GM19455 (cell line): ENCODE measurements at regions not wholly inside any gene's neighbourhood (a gene's known extent, or its start where the extent isn't known, plus 50 kb on each side); places are given as distances from the start of the nearest gene placed in this dataset.
A peak's percentile ranks its signal among the peaks of the same experiment; 100 is the strongest.
"Not testable (repeated sequence)": the region's sequence is repeated elsewhere in the genome, so short reads cannot be mapped to it uniquely, and the experiment has no call there.

Experiments
- ATAC-seq: cut with Tn5 transposase; IDR thresholded peaks from one replicate; pipeline ENCODE4 v1.9.1; 2021; ENCODE audit not compliant: unreplicated experiment

DNA sequence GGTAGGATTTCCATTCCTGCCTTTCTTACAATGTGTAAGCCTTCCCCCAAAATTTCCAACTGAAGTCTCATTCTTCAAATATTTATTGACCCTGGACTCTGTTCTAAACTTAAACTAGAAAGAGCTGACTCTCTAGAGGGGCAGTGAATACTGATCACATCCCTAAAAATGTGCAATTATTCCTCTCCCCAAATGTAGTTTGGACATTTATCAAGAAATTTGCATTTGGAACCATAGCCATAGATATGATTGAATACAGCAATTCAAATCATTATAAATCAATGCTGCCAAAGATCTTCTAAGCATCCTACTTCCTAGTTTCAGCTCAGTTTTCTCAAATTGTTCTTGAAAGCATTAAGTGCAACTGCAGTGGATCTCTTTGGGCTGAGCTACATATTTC, 525.7 kb downstream of the RAB28 start:
- ATAC-seq = no peak

DNA sequence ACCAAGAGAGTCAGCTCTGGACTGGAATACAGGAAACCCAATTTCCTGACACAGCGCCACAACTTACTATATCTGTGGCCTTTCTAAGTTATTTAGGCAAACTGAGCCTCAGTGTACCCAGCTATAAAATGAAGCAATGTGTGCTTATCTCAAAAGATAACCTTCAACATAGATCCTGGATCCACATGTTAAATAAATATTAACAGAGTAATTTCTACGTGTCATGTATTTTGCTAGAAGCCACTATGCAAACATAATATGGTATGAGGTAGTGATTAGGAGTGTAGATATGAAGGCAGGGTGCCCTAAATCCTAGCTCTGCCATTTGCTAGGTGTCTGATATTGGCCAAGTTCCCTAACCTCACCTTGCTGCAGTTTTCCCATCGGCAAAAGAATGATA, 527.0 kb downstream of the RAB28 start:
- no peak for ATAC-seq

DNA sequence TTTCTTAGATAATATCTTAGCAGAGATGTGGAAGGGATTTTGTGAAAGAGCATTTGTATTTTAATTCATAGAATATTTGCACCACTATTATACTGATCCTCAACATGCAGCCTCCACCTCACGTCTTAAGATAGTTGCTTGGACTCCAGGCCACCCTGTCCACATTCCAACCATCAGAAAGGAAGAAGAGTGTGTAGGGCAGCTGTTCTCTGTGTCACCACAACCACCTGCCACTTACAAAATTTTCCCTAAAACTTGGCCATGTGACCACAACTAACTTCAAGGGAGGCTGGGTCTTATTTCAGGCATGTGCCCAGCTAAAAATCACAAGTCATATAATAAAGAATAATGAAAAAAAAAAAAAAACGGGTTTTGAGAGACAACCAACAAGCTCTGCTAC, 528.1 kb downstream of the RAB28 start:
- ATAC-seq = no peak

DNA sequence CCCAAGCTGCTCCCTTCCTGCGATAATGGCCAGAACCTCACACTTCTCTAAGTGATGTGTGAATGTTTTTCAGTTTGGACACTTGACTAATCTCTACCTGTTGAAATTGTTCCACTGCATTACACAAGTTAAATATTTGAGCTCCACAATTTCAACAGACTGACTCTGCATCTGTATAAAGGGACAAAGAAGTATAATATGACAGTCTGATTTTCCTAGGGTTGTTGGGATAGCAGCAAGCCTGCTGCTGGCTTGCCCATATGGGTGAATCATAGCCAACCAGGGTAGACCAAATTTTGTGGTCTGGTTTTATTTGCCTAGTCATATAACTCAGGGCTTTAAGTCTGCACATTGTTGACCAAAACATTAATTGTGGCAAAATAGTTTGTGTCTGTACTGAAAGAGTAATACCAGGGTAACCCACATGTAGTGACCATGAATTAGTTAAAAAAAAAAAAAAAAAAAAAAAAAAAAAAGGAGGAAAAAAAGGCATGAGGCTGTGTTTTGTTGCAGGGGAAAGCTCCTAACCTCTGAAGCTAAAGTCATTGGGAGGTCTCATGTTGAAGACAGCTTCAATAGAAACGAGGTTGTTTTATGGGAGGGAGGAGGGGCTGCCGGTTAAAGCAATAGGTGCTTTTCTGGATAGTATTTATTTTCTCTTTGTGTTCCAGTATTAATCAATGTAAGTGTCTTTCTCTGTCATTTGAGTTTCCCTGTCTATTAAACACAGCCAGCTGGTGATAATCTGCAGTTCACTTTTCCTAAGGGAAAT, 534.2 kb downstream of the RAB28 start:
- no peak for ATAC-seq

DNA sequence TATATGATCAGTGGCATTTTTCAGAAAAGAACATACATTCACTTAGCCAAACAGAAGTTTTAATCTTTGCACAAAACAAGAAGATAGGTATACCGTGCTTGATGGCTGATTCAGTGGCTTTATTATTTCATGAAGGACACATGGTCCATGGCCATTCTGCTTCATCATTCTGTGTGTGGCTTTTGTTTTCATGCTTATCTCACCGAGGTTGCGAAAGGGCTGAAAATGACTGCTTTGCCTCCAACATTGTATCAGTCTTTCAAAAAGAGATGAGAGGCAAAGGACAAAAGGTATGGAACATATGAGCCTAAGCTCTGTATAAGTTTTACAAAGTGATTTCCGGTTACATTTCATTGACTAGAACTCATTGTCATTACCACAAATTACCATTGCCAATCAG, 541.1 kb downstream of the RAB28 start:
- ATAC-seq = no peak

DNA sequence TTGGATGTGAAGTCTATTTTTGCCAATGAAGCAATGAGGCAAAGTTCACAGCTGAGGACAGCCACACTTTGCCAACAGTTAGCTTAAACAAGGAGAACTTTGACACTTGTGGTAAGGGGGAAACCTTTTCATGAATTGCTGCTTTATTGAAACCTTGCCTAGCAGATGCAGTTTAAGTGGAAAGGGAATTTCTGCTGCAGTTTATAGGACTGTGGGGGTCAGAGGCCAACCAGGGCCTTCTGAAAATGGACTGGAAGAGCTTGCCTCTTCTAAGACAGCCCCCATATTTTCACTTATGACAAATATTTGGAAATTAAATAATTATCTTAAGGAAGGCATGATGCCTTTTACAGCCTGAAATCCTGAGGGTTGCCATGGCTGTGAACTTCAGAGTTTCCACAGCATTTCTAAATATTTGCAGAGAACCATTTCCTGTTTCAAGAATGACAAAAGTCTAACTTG, 550.3 kb downstream of the RAB28 start:
- no peak for ATAC-seq

DNA sequence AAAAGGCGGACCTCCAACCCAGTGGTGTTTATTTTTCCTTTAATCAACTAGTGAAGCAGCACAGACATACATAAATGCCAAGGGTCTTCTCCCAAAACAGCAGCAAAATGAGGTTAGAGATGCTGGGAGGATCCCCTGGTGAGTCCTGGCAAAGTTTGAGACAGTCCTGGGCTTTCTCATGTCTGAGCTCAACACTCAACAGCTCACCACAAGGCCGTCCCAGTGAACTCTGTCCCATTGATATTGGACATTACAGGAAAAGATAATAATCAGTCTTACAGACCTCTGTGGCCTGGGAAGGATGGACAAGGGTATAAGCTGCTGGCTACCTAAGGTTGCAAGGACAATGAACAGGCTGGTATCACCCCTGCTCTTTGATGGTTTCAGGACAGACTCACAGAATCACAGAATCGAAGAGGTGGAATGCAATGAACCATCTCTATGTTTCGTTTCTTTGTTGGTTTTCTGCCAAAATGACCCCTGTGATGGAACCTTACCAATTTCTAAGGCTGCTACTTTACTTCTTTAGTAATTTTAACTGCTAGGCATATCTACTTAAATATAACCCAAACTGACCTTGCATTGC, 551.8 kb downstream of the RAB28 start:
- no peak for ATAC-seq

DNA sequence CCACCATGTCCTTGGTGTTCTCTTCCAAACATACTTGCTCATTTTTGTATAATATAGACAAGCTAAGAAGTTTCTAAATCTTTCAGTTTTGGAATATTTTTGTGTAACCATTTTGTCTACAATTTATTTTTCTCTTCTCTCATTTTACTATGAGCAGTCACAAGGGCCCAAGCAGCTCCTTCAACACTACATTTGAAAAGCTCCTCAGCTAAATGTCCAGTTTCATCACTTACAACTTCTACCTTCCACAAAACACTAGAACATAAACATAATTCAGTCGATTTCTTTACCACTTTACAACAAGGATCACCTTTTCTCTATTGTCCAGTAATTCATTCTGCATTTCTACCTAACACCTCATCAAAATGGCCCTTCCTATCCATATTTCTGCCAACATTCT, 554.4 kb downstream of the RAB28 start:
- ATAC-seq = no peak

DNA sequence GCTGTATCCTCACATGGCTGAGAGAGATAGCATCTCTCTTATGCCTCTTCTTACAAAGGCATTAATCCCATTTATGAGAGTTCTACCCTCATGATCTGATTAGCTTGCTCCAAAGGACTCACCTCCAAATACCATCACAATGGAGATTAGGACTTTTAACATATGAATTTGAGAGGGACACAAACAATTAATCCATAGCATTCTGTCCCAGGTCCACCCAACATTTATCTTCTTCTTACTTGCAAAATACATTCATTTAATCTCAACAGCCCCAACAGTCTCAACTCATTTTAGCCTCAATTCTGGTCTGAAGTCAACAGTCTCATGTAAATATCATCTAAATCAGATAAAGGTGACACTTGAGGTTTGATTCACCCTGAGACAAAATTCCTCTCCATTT, 555.4 kb downstream of the RAB28 start:
- no peak for ATAC-seq

DNA sequence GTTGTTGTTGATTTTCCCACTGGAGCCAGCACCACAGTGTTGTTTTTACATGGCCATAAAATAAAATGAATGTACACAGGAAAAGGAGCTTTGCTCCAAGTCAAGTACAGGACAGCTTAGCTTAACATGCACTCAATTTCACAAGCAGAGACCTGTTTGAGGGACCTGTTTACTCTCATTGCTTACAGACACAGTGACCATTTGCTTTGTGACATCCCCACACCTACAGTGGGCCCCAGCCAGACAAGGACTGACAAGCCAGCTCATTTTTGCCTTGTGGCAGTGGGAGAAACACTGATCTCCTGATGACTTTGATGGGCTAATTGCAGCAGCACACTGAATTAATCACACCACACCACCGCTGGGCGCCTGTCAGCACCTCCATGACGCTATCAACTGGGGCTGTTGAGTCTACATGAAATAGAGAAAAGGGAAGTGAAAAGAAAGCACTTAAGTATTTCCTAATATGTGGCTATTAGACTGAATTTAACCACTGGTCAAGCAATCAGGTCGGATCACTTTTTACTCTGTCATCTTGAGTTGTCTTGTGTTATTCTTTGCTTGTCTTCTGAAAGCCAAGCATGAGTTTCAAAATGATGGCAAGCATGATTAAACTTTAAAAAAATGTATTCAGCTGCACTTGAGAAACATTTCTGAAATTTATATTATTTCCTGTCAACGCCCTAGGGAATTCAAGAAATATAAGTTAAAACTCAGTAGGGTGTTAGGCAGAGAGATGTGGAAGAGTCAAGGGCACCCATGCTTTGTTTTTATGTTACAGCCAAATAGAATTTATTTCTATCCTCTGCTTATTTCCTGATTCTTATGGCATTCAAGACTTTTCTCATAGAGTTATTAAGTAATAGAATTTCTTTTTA, 557.7 kb downstream of the RAB28 start:
- ATAC-seq = peak; percentile 68

DNA sequence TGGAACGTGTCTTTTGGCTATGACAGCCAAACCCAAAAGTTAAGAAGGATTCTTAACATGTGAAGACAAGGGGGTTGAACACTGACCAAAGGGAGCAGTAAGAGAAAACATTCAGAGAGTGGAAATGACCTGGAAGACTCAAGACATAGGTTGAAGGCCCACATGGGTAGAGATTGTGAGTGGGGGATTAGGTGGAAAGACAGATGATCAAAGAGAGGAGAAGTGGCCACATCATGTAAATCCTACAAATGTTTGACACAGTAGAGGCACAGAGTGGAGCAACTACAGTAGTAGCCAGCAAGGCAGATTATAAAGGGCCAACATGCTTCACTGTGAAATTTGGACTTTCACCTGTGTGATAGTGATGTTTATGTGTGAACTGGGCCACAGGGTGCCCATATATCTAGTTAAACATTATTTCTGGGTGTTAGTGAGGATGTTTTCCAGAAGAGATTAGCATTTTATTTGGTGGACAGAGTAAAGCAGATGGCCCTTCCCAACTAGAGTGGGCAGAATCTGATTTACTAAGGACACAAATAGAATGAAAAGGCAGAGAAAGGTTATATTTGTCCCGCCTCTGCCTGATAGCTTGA, 559.3 kb downstream of the RAB28 start:
- no peak for ATAC-seq

DNA sequence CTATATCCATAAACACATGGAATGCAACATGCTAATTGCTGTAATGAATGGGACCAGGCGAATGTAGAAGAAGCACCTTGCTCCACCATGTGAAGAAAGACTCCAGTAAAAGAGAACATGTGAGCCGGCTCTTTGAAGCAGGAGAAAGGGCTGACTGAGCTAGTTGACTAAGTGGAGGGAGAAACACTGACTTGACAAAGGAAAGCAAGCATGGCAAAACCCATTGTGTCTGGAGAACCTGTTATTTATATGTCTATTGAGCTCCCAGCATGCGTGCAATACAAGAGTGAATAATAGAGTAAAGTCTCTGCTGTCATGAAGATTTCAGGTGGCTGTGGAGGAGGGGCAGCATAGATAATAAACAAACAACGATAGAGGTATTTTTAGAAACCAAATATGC, 559.9 kb downstream of the RAB28 start:
- no peak for ATAC-seq

DNA sequence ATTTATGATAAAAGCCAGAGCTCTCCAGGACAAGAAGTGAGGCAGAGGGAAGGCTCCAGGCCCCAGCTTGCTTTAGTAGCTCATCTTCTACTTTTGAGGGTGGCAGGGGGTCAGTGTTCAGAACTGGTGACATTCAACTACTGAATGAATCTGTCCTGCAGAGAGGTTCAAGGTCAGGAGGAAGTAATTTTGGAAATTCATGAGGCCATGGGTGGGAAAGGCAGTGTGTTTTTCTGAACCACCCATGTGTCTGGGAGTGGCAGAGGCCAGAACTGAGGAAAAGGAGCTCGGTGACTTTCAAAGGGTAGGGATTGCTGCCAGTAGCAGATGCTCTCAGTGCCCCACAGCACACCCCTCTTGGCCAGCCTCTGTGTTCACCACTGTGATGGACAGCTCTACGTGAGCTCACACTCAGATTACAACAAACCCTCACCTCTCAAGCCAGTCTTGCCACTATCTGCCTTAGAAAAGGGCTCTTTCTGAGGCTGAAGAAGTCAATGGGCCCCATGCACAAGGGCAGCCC, 571.2 kb downstream of the RAB28 start:
- no peak for ATAC-seq

DNA sequence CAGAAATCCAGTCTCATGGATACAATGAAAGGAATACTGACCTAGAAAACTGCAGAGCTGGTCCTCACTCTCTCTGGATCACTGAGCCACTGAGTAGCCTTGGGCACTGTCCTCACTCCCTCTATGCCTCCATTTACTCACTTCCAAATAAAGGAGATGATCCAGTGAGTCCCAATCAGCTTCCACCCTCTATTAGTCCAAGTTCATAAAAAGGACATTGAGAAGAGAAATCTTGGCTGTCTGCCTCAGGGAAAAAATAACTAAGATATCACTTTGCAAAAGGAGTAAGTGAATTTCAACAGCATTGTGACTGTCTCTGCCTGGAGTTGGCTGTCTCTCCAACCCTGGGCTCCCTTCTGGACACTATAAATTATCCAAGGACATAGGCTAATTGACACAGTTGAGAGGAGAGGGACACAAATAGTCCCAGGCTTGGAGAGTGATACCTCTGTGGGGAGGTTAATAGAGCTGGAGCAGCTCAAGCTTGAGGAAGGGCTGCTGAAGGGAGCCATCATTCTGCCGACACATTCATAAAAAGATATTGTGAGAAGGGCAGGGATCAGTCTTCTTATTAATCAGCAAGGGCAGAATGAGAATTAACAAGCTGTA, 572.3 kb downstream of the RAB28 start:
- ATAC-seq = no peak

DNA sequence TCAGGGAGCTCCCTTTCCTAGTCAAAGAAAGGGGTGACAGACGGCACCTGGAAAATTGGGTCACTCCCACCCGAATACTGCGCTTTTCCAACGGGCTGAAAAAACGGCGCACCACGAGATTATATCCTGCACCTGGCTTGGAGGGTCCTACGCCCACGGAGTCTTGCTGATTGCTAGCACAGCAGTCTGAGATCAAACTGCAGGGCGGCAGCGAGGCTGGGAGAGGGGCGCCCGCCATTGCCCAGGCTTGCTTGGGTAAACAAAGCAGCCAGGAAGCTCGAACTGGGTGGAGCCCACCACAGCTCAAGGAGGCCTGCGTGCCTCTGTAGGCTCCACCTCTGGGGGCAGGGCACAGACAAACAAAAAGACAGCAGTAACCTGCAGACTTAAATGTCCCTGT, 580.5 kb downstream of the RAB28 start:
- ATAC-seq = not testable (repeated sequence)

DNA sequence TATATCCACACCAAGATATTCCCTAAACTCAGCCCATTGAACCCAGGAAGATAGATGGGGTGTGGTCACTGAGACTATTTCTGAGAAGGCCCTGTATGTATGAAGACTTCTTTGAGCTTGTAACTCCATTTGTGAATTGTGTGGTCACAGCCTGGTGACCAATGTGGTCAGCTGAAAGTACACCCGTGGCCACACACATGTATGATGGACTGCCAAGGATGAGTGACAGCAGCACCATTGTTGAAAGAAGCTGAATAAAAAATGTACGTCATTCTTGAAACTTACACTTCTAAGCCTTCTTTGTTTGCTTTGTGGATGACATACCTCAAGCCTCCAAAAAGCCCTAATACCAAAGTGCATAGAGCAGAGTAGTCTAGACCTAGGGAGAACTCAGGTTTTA, 581.4 kb downstream of the RAB28 start:
- no peak for ATAC-seq

DNA sequence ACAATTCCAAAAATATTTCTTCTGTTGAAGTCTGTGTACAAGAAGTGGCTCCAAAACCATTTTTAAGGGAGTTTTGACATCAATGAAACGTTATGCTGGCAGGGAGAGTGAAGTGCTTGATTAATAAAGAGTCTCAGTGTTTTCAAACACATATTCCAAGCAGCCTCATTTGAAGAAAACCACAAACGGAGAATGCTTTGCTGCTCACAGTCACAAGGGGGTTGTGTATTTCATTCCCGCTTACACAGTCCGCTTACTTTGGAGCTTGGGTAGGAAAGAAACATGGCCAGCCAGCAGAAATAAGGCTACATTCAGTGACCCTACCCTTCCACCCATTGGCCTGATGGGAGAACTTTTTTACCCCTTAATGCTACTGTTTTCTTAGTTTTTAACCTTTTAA, 586.2 kb downstream of the RAB28 start:
- ATAC-seq = no peak

DNA sequence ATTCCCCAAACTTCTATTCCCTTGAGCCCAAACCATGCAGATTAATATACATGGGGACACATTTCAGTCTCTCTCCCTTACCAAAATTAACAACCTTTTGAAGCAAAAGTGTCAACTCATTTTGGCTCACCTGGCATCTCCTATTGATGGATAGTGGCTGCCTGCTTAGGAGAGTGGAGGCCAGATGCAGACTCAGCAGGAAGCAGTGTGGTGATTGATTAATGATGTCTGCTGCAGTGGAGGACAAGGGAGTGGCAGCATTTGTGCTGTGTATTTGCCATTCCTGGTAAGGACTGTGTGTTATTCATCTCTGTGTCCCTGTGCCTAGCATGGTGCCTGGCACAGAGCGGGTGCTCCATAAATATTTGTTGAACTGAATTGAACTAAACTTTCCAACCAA, 590.1 kb downstream of the RAB28 start:
- ATAC-seq = no peak

DNA sequence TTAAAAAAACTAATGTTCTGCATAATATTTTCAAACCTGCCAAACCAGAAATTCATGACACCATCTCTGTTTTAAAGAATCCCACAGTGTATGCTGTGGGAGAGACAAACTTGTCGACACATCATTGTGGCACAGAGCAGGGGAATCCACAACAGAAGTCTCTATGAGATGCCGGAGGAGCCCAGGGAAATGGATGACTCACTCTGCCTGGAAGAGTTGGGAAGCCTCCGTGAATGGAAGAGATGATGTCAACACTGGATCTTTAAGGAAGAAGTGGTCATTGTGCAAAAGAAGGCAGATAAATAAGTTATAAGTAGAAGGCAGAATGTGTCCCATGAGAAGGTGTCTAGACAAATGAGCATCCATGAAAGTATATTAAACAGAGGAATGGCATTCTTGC, 595.1 kb downstream of the RAB28 start:
- no peak for ATAC-seq

DNA sequence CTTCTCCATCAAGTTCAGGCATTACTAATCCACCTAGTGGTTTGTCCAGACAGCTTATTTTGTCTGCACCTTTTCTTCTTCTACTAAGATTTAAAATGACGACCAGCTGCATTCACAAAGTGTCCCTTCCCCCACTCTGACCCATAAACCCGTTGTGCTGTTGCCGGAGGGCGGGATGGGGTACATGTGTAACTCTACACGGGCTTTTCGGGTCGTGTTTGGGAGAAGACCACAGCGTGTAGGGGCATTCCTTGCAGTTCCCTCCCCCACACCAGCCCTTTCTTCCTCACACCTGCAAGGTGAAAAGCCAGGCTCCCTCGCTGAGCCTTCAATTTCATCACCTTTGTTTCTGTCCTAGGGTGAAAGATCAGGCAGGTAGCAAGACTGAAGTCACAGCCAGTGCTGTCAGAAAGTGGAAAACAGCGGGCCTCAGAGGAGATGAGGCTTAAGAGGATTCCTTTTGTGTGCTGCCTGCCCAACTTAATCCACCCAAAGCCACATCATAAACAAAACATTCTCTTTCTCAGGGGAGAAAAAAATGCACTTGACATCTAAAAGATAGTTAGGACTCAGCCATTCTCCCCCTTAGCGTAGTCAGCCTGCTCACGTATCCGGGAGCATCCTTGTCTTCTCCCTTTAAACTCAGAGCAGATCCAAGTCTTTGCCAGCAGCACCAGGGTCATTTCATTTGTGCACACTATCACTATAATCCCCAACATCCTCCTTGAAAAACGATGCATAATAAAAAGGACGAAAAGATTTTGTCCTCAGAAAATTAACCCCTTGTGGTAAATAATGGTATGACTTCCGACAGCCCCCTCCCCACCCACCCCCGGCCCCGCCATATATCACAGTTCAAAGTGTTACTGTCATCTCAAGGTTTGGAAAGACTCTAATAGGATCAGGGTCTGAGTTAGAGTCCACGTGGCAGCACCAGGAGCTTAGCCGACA, 599.0 kb downstream of the RAB28 start:
- ATAC-seq = no peak
